Keratinocyte (primary cell): ENCODE measurements at regions not wholly inside any gene's neighbourhood (a gene's known extent, or its start where the extent isn't known, plus 50 kb on each side); places are given as distances from the start of the nearest gene placed in this dataset.

Experiments
- CTCF ChIP-seq, 3 experiments: IDR thresholded peaks in 1 of 3; conservative IDR thresholded peaks in 1 of 3; optimal IDR thresholded peaks in 1 of 3; 2 replicates in 2 of 3; 3 replicates in 1 of 3; pipeline versions ENCODE3 to v1.5.1; 2011; ENCODE audit warnings: low read length in 3 of 3, mild to moderate bottlenecking in 3 of 3, moderate library complexity in 2 of 3, control low read depth in 1 of 3, inconsistent platforms in 1 of 3; ENCODE audit not compliant: insufficient read depth in 2 of 3; ENCODE audit errors: extremely low read depth in 1 of 3
- EZH2 ChIP-seq: IDR thresholded peaks from one replicate; pipeline ENCODE4 v1.6.1; 2012; ENCODE audit warnings: inconsistent platforms, mild to moderate bottlenecking, low read length, moderate library complexity

GRCh38 chr4:126247409-126247808 lies 932.7 kb downstream of the FAT4 start:
- TF ChIP-seq CTCF (optimal IDR thresholded peaks at IDR 0.05 in 1 of 3, IDR thresholded peaks at IDR 0.05 in 1 of 3, conservative IDR thresholded peaks at IDR 0.05 in 1 of 3; ENCODE audit: extremely low read depth in 1 of 3, insufficient read depth in 2 of 3, low read length in 3 of 3) (no peak), EZH2 (no peak)
